Small intestine (tissue), 7 donors: ENCODE measurements at regions not wholly inside any gene's neighbourhood (a gene's known extent, or its start where the extent isn't known, plus 50 kb on each side); places are given as distances from the start of the nearest gene placed in this dataset.

Experiments
- DNase-seq, 2 donors: peaks; one replicate each; pipeline versions ENCODE4 v3.0.0 to v3.0.0-alpha.2; 2013
- FAIRE-seq: peaks from 2 replicates; lab custom pipeline; 2012; peaks lifted over from hg19 to GRCh38; lab: Jason Lieb, UNC
- H3K27ac ChIP-seq, 3 donors: one replicate each; pipeline ENCODE4 v1.5.1; 2013; ENCODE audit warnings: low read length in 2 of 3, mild to moderate bottlenecking in 2 of 3, control low read depth in 1 of 3, inconsistent platforms in 1 of 3, low read depth in 1 of 3, moderate library complexity in 1 of 3
- H3K27me3 ChIP-seq, 3 donors: one replicate each; pipeline ENCODE4 v1.6.1; 2013; ENCODE audit warnings: low read length in 3 of 3, inconsistent platforms in 1 of 3; ENCODE audit not compliant: control insufficient read depth in 3 of 3, insufficient read depth in 3 of 3
- H3K36me3 ChIP-seq, 3 donors: one replicate each; pipeline ENCODE4 v1.6.1; 2013; ENCODE audit warnings: low read length in 3 of 3, inconsistent platforms in 1 of 3, low read depth in 1 of 3, mild to moderate bottlenecking in 1 of 3, moderate library complexity in 1 of 3; ENCODE audit not compliant: control insufficient read depth in 3 of 3, insufficient read depth in 2 of 3
- H3K4me1 ChIP-seq, 3 donors: one replicate each; pipeline ENCODE4 v1.6.1; 2013; ENCODE audit warnings: low read length in 2 of 3, inconsistent platforms in 1 of 3, low read depth in 1 of 3, mild to moderate bottlenecking in 1 of 3, moderate library complexity in 1 of 3; ENCODE audit not compliant: control insufficient read depth in 3 of 3, insufficient read depth in 2 of 3
- H3K4me3 ChIP-seq, 3 donors: one replicate each; pipeline ENCODE4 v1.5.1; 2013; ENCODE audit warnings: low read length in 3 of 3, control low read depth in 1 of 3, inconsistent platforms in 1 of 3, low read depth in 1 of 3, mild to moderate bottlenecking in 1 of 3, moderate library complexity in 1 of 3
- H3K9me3 ChIP-seq, 2 donors: one replicate each; pipeline ENCODE4 v1.6.1; 2013; ENCODE audit warnings: low read depth in 1 of 2, low read length in 1 of 2; ENCODE audit not compliant: control insufficient read depth in 2 of 2, insufficient read depth in 1 of 2
- WGBS, 3 donors: extraction: QIAGEN DNeasy Blood & Tissue Kit; methylation state at CpG; one replicate each; pipeline ENCODE4 v1.1.7; 2013; 5-methylcytosine and 5-hydroxymethylcytosine counted together
- donor health status: healthy with polysubstance abuse.
- donor health status: control.
- donor health status: control.
- donor health status: Bipolar disorder and iron deficiency.
- donor health status: healthy.

DNA sequence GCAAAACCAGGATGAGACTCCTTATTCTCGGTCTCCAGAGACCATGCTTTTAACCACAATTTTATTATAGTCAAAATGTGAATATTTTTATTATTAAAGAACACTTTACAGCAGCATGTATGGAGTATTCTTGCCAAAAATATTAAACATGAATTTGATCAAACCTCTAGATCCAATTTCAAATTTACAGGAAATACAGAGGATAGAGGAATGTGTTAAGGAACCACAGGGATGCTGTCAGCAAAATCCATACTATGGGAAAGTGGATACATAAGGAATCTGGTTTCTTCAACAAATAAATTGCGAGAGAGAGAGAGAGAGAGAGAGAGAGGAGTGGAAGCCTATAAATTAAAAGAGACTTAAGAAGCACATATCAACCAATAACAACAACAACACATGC, 348.2 kb upstream of the NUDT12 start:
- FAIRE-seq: no peak
- no peak overlapping the region for H3K27ac ChIP-seq
- WGBS, 3 donors: 48 to 76% (median 54%) methylated on average over 2 of the region's 2 CpGs
- H3K9me3 ChIP-seq: no peaks in the 10 kb centered on the region
- H3K4me3 ChIP-seq: no peak overlapping the region
- no peaks in the 10 kb centered on the region for H3K27me3 ChIP-seq
- no peaks in the 10 kb centered on the region for H3K36me3 ChIP-seq
- H3K4me1 ChIP-seq: no peaks in the 10 kb centered on the region
- no peak for DNase-seq

GRCh38 chr5:103910011-103910410, 347.4 kb upstream of the NUDT12 start:
- Histone ChIP-seq H3K27me3 (no peaks in the 10 kb centered on the region), H3K4me3 (no peak overlapping the region), H3K9me3 (no peaks in the 10 kb centered on the region), H3K4me1 (no peaks in the 10 kb centered on the region), H3K36me3 (no peaks in the 10 kb centered on the region), H3K27ac (no peak overlapping the region)
- WGBS, 3 donors: 70 to 79% (median 74%) methylated on average over 2 of the region's 2 CpGs
- DNase-seq (no peak), FAIRE-seq (no peak)

- no peaks in the 10 kb centered on the region for H3K36me3 ChIP-seq
- no peak for FAIRE-seq
- H3K9me3 ChIP-seq: no peaks in the 10 kb centered on the region
- no peak overlapping the region for H3K27ac ChIP-seq
- H3K27me3 ChIP-seq: no peaks in the 10 kb centered on the region
- no peaks in the 10 kb centered on the region for H3K4me1 ChIP-seq
- H3K4me3 ChIP-seq: no peak overlapping the region
- WGBS, 3 donors: 79 to 84% (median 83%) methylated on average over 3 of the region's 3 CpGs
- no peak for DNase-seq
These were observed 346.8 kb upstream of the NUDT12 start for GRCh38 chr5:103909391-103909790.

GRCh38 chr5:103908336-103909080, 345.9 kb upstream of the NUDT12 start:
- DNase-seq (no peak), FAIRE-seq (no peak)
- Histone ChIP-seq H3K4me1 (no peaks in the 10 kb centered on the region), H3K9me3 (no peaks in the 10 kb centered on the region), H3K36me3 (no peaks in the 10 kb centered on the region), H3K27ac (no peak overlapping the region), H3K4me3 (no peak overlapping the region), H3K27me3 (no peaks in the 10 kb centered on the region)
- WGBS, 3 donors: 77 to 81% (median 78%) methylated on average over 9 of the region's 9 CpGs

- FAIRE-seq (no peak), DNase-seq (no peak)
- Histone ChIP-seq H3K27ac (no peak overlapping the region), H3K4me3 (no peak overlapping the region), H3K9me3 (no peaks in the 10 kb centered on the region), H3K36me3 (no peaks in the 10 kb centered on the region), H3K27me3 (no peaks in the 10 kb centered on the region), H3K4me1 (no peaks in the 10 kb centered on the region)
- whole genome bisulfite sequencing, 3 donors: 51 to 64% (median 51%) methylated on average over 1 of the region's 1 CpG
These were observed 344.4 kb upstream of the NUDT12 start for GRCh38 chr5:103907001-103907400.

- no peaks in the 10 kb centered on the region for H3K36me3 ChIP-seq
- no peaks in the 10 kb centered on the region for H3K27me3 ChIP-seq
- H3K9me3 ChIP-seq: peaks cover 0 to 7% of the 10 kb centered on the region in 2 donors
- no peaks in the 10 kb centered on the region for H3K4me1 ChIP-seq
- FAIRE-seq (no peak), DNase-seq (no peak)
- no peak overlapping the region for H3K27ac ChIP-seq
- H3K4me3 ChIP-seq: no peak overlapping the region
- 68 to 80% (median 75%) methylated on average over 1 of the region's 1 CpG for WGBS, 3 donors
These were observed 342.1 kb upstream of the NUDT12 start for GRCh38 chr5:103904651-103905050.

- H3K27ac ChIP-seq: no peak overlapping the region
- no peaks in the 10 kb centered on the region for H3K4me1 ChIP-seq
- 62 to 81% (median 66%) methylated on average over 3 of the region's 3 CpGs for WGBS, 3 donors
- H3K9me3 ChIP-seq: peaks cover 0 to 7% of the 10 kb centered on the region in 2 donors
- H3K4me3 ChIP-seq: no peak overlapping the region
- H3K36me3 ChIP-seq: no peaks in the 10 kb centered on the region
- H3K27me3 ChIP-seq: no peaks in the 10 kb centered on the region
- no peak for DNase-seq
- FAIRE-seq: no peak
These were observed 340.3 kb upstream of the NUDT12 start for GRCh38 chr5:103902893-103903292.

GRCh38 chr5:103901885-103902284, 339.3 kb upstream of the NUDT12 start:
- Histone ChIP-seq H3K27me3 (no peaks in the 10 kb centered on the region), H3K4me3 (no peak overlapping the region), H3K36me3 (no peaks in the 10 kb centered on the region), H3K4me1 (no peaks in the 10 kb centered on the region), H3K27ac (no peak overlapping the region), H3K9me3 (peaks cover 0 to 7% of the 10 kb centered on the region in 2 donors)
- WGBS, 3 donors: 48 to 82% (median 76%) methylated on average over 1 of the region's 1 CpG
- FAIRE-seq: no peak
- DNase-seq: no peak

GRCh38 chr5:103896593-103896992, 334.0 kb upstream of the NUDT12 start:
- no peak for FAIRE-seq
- no peaks in the 10 kb centered on the region for H3K36me3 ChIP-seq
- H3K27ac ChIP-seq: no peak overlapping the region
- peaks cover 0 to 7% of the 10 kb centered on the region in 2 donors for H3K9me3 ChIP-seq
- 80 to 87% (median 85%) methylated on average over 3 of the region's 3 CpGs for WGBS, 3 donors
- no peaks in the 10 kb centered on the region for H3K4me1 ChIP-seq
- H3K27me3 ChIP-seq: no peaks in the 10 kb centered on the region
- DNase-seq: no peak
- no peak overlapping the region for H3K4me3 ChIP-seq
